ENCODE measurements at regions not wholly inside any gene's neighbourhood (a gene's known extent, or its start where the extent isn't known, plus 50 kb on each side); places are given as distances from the start of the nearest gene placed in this dataset.

- CTCF ChIA-PET, result no interaction called here
- POLR2A ChIA-PET (ENCODE audit: low non-redundant PET), result no interaction called here
- TF ChIP-seq, protein P1, sequence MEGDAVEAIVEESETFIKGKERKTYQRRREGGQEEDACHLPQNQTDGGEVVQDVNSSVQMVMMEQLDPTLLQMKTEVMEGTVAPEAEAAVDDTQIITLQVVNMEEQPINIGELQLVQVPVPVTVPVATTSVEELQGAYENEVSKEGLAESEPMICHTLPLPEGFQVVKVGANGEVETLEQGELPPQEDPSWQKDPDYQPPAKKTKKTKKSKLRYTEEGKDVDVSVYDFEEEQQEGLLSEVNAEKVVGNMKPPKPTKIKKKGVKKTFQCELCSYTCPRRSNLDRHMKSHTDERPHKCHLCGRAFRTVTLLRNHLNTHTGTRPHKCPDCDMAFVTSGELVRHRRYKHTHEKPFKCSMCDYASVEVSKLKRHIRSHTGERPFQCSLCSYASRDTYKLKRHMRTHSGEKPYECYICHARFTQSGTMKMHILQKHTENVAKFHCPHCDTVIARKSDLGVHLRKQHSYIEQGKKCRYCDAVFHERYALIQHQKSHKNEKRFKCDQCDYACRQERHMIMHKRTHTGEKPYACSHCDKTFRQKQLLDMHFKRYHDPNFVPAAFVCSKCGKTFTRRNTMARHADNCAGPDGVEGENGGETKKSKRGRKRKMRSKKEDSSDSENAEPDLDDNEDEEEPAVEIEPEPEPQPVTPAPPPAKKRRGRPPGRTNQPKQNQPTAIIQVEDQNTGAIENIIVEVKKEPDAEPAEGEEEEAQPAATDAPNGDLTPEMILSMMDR (conservative IDR thresholded peaks at IDR 0.05; ENCODE audit: low read depth), result no peak
- H3K27ac ChIP-seq, result no peak overlapping the region
- DNase-seq (ENCODE audit: low spot score), result no peak
Measured at GRCh38 chr10:57145548-57145947, 784.5 kb upstream of the ZWINT start.

DNA sequence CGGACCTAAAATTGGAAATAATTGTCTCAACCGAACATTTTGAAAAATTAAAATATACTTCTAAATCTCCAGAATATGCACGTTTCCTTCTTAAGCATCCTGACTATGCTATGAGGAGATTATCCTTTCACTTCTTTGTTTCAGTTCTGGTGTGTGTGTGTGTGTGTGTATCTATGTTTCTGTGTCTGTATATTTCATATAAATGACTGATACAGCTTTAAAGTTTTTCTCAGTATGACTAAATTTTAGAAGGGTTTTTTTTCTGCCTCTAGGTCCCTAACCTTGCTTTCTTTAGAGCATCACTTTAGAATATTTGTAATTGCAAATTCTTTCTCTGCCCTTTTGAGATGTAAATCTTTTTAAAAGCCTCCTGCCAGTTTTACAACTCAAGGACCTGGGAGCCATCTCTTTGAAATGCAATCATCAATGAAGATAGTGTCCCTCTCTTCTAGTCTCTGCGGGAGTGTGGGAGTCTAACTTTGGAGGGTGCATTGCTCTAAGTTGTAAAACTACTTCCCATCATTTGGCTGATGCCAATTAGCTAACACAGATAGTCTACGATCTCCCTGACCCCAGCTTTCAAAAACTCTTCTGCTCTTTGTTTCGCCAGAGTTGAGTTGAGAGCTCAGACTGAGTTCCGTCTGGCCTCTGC lies 782.0 kb upstream of the ZWINT start:
- POLR2A ChIA-PET (ENCODE audit: low non-redundant PET), result no interaction called here
- no peak overlapping the region for H3K27ac ChIP-seq
- TF ChIP-seq, protein P1 (conservative IDR thresholded peaks at IDR 0.05; ENCODE audit: low read depth), result no peak
- DNase-seq (ENCODE audit: low spot score), result no peak
- CTCF ChIA-PET, result no interaction called here

DNA sequence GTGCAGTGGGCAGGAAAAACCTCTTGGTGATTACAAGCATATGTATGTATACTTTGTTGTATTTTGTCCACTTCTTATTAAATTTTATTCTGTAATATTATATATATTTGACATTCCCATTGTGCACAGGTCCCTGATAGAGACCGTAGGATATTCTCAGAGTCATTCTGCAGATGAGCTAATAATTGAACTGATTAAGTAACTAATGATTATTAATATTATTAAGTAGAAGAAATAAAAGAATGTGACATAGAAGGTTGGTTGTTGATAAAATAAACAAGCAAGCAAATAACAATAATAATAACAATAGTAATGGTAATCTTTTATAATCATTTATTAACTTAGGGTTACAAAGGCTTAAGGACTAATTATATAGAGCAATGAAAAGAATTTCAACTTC lies 780.6 kb upstream of the ZWINT start:
- H3K27ac ChIP-seq, result no peak overlapping the region
- TF ChIP-seq, protein P1 (conservative IDR thresholded peaks at IDR 0.05; ENCODE audit: low read depth), result no peak
- ChIA-PET POLR2A (ENCODE audit: low non-redundant PET) (no interaction called here), CTCF (no interaction called here)
- DNase-seq (ENCODE audit: low spot score), result no peak

- POLR2A ChIA-PET (ENCODE audit: low non-redundant PET), result no interaction called here
- no peak for DNase-seq (ENCODE audit: low spot score)
- TF ChIP-seq, protein P1 (conservative IDR thresholded peaks at IDR 0.05; ENCODE audit: low read depth), result no peak
- CTCF ChIA-PET, result interaction anchor here (0.6 kb wide), 1 partner anchor 155 kb away, joined by 5 read pairs; no protein-coding TSS in a partner anchor
- no peak overlapping the region for H3K27ac ChIP-seq
Measured at GRCh38 chr10:57119684-57120083, 758.6 kb upstream of the ZWINT start.

DNA sequence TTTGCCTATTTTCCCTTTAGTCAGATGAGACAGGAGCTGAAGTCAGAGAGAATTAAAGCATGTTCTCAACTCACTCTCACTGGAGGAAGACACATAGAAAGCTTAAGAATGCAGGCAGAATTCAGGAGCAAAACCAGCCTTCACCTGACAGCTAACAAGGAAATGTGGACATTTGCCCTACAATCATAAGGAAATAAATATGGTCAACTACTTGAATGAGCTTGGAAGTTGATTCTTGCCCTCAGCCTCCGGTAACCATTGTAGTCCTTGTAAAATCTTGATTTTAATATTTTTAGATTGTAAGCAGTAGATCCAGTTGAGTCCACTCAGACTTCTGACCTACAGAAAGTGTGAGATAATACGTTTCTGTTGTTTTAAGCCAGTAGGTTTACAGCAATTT lies 752.5 kb upstream of the ZWINT start:
- POLR2A ChIA-PET (ENCODE audit: low non-redundant PET), result no interaction called here
- CTCF ChIA-PET, result interaction anchor here (0.7 kb wide), 1 partner anchor 1580 kb away, joined by 4 read pairs; no protein-coding TSS in a partner anchor
- no peak for DNase-seq (ENCODE audit: low spot score)
- TF ChIP-seq, protein P1 (conservative IDR thresholded peaks at IDR 0.05; ENCODE audit: low read depth), result no peak
- H3K27ac ChIP-seq, result no peak overlapping the region

- CTCF ChIA-PET, result no interaction called here
Measured at GRCh38 chr10:57102236-57102635, 741.2 kb upstream of the ZWINT start.

More at GRCh38 chr10:57102236-57102635, 741.2 kb upstream of the ZWINT start:
- TF ChIP-seq, protein P1 (conservative IDR thresholded peaks at IDR 0.05; ENCODE audit: low read depth), result no peak
- POLR2A ChIA-PET (ENCODE audit: low non-redundant PET), result no interaction called here
- DNase-seq (ENCODE audit: low spot score), result no peak
- H3K27ac ChIP-seq, result no peak overlapping the region
